IPS-15b (cell line): ENCODE measurements at regions not wholly inside any gene's neighbourhood (a gene's known extent, or its start where the extent isn't known, plus 50 kb on each side); places are given as distances from the start of the nearest gene placed in this dataset.

ENCODE experiments used
- H3K27me3 ChIP-seq: one replicate; pipeline ENCODE4 v1.6.1; 2013; ENCODE audit warnings: low read length; ENCODE audit not compliant: control insufficient read depth, insufficient read depth
- H3K36me3 ChIP-seq: one replicate; pipeline ENCODE4 v1.6.1; 2013; ENCODE audit warnings: low read length; ENCODE audit not compliant: control insufficient read depth, insufficient read depth
- H3K4me1 ChIP-seq: one replicate; pipeline ENCODE4 v1.6.1; 2013; ENCODE audit warnings: mild to moderate bottlenecking, low read length; ENCODE audit not compliant: control insufficient read depth, insufficient read depth
- H3K4me3 ChIP-seq: one replicate; pipeline ENCODE4 v1.5.1; 2013; ENCODE audit warnings: low read depth, low read length
- H3K9ac ChIP-seq: one replicate; pipeline ENCODE4 v1.6.1; 2013; ENCODE audit warnings: low read depth, mild to moderate bottlenecking, low read length
- H3K9me3 ChIP-seq: one replicate; pipeline ENCODE4 v1.6.1; 2013; ENCODE audit warnings: mild to moderate bottlenecking, low read length; ENCODE audit not compliant: control insufficient read depth, insufficient read depth

DNA sequence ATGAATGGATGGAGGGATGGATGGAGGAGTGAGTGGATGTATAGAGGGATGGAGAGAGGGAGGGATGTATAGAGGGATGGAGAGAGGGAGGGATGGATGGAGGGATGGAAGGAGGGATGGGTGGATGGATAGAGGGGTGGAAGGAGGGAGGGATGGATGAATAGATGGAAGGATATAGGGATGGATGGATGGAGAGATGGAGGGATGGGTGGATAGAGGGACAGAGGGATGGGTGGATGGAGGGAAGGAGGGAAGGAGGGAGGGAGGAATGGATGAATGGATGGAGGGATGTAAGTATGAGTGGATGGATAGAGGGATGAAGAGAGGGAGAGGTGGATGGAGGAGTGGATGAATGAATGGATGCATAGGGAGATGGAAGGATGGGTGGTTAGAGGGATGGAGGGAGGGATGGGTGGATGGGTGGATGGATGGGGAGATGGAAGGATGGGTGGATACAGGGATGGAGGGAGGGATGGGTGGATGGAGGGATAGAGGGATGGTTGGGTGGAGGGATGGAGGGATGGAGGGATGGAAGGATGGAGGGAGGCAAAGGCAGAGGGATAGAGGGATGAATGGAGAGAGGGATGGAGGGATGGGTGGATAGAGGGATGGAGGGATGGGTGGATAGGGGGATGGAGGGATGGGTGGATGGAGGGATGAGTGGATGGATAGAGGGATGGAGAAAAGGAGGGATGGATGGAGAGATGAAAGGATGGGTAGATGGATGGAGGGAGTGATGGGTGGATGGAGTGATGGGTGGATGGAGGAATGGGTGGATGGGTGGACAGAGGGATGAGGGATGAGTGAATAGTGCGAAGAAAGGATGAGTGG, 313.8 kb downstream of the UACA start:
- Histone ChIP-seq H3K4me1 (peaks cover 6% of the 10 kb centered on the region), H3K9ac (no peak overlapping the region), H3K27me3 (peaks cover 17% of the 10 kb centered on the region), H3K36me3 (no peaks in the 10 kb centered on the region), H3K4me3 (no peak overlapping the region), H3K9me3 (no peaks in the 10 kb centered on the region)

DNA sequence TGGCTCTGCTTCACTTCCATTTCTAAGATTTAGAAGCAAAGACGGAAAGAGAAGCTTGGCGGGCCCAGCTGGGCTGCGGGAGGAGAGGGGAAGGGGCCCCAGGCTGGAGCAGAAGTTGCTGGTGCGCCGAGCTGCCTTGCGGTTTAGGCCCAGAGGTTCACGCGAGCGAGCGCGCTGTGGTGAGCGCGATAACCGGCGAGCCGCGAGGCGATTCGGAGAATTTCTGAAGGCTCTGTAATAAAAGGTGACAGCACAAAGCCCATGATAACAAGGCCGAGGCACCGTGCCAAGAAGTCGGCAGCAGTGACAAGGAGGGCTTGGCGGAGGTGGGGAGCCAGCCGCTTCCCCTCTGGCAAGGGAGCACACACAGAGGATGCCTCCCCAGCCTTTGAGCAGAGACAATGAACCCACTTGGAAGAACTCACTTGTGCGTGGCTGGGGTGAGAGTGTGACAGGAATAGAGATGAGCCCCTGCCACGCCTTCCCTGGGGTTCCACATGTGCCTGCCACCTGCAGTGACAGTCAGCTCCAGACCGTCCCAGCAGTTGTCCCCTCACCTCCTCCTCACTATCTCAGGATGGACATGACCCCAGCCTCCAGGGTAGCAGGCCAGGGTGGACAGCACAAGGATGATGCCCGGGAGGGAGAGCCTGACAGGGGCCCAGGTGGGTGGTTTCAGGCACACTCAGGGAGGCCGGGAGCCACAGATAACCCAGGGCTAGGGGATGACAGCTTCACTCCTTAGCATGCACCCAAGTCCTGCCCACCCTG, 315.2 kb downstream of the UACA start:
- Histone ChIP-seq H3K9ac (no peak overlapping the region), H3K4me3 (no peak overlapping the region)

DNA sequence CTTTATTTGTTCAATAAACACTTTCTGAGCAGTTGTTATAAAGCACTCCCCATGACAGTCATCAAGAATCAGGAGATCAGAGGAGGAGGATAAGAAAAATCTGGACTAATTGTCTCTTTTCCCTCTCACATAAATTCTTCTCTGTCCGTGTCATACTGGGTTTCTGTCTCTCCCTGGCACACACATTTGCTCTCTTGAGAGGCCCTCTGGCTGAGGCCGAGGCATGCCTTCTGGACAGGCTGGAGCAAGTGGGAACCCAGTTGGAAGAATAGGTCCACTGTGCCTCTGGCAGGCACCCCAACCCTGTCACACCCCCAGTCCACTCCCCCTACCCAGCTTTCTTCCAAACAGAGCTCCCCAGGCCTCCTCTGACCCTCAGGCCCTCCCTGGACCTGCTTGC, 315.8 kb downstream of the UACA start:
- Histone ChIP-seq H3K9me3 (no peaks in the 10 kb centered on the region), H3K36me3 (no peaks in the 10 kb centered on the region), H3K9ac (no peak overlapping the region), H3K4me1 (peaks cover 11% of the 10 kb centered on the region), H3K4me3 (no peak overlapping the region), H3K27me3 (peaks cover 17% of the 10 kb centered on the region)

More for the DNA sequence above, 315.2 kb downstream of the UACA start:
- peaks cover 11% of the 10 kb centered on the region for H3K4me1 ChIP-seq
- H3K27me3 ChIP-seq: peaks cover 17% of the 10 kb centered on the region
- H3K36me3 ChIP-seq: no peaks in the 10 kb centered on the region
- H3K9me3 ChIP-seq: no peaks in the 10 kb centered on the region

DNA sequence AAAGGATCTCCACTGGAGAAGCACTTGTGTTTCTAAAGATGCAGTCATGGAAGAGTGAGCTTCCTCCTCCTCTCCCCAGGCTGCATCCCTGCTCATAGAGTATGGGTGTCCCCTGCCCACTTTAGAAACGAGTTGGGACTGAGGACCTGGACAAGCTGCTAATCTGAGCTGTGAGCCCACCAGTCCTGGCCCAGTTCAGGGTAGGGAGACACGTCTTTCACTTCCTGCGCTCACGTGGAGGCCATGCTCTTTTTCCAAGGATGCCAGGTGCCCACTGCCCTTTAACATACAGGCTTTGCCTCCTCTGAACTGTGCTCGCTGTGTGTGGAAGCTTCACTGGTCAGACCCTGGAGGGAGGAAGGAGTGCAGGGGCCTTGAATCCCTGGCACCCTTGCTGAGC, 316.3 kb downstream of the UACA start:
- H3K9me3 ChIP-seq: no peaks in the 10 kb centered on the region

DNA sequence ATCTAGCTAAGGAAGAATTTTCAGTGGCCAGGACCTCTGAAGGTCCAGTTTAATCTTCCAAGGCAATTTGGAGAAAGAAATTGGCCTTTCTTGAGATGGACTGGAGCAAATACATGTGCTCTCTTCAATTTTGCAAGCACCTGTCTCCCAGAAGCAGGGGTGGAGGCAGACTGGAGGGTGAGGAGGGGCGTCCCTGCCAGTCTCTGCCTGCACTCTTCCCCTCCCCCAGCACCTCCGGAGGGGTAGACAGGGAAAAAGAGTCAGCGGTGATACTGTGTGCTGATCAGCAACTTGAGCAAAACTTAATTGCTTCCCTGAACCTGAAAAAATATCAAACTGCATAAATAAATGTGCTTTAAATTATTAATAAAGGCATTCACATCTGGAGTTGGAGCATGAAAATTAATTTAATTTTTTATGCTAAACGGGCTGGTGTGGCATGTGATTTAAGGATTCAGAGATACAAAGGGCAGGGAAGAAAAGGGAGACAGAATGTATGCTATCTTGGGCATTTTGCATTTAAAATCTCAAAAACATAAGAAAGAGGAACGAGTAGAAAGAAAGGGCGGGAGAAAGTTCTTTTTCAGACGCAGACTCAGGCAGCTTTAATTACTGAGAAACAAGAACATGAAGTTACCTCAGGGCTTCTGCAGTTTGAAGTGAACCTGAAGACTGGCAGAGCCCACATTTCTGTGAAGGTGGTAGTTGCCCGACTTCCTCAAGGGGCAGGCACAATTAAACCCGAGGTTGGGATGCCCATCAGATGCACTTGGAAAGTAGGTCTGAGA, 319.7 kb downstream of the UACA start:
- Histone ChIP-seq H3K4me1 (peaks cover 7% of the 10 kb centered on the region), H3K9me3 (no peaks in the 10 kb centered on the region)

More for the DNA sequence above, 316.3 kb downstream of the UACA start:
- Histone ChIP-seq H3K4me1 (peaks cover 11% of the 10 kb centered on the region), H3K4me3 (no peak overlapping the region), H3K27me3 (peaks cover 17% of the 10 kb centered on the region), H3K9ac (no peak overlapping the region), H3K36me3 (no peaks in the 10 kb centered on the region)

DNA sequence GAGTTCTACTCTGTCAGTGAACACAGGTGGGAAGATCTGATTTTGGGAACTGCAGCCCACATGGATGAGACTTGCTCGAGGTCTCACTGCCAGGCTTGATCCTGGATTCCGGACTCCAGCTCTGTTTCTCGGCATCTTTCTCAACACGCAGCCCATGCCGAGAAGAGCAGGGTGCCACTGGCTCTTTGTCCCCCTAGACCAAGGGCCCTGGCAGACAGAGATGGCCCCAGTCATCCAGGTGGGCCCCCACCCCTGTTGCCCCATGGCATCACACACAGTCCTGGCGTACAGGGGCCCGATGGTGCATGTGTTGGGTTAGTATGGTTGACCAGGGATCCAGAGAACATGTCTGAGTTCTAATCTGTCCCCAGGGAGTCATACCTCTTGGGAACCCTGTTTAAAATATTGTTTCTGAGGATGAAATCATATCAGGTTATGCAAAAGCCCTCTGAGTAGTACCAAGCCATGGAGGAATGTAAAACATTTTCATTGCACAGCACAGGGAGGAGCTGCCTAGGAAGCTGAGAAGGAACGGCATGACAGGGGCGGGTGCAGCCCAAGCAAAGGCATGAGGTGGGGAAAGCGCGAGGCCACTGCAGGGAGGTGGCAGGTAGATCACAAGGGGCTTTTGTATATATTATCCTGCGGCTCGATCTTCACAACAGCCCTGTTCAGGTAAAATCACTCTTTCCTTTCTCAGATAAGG, 320.6 kb downstream of the UACA start:
- peaks cover 8% of the 10 kb centered on the region for H3K27me3 ChIP-seq
- H3K4me3 ChIP-seq: no peak overlapping the region
- no peak overlapping the region for H3K9ac ChIP-seq
- H3K36me3 ChIP-seq: no peaks in the 10 kb centered on the region
- H3K4me1 ChIP-seq: peaks cover 7% of the 10 kb centered on the region
- no peaks in the 10 kb centered on the region for H3K9me3 ChIP-seq

More for the DNA sequence above, 319.7 kb downstream of the UACA start:
- Histone ChIP-seq H3K4me3 (no peak overlapping the region), H3K27me3 (peaks cover 8% of the 10 kb centered on the region), H3K9ac (no peak overlapping the region), H3K36me3 (no peaks in the 10 kb centered on the region)

DNA sequence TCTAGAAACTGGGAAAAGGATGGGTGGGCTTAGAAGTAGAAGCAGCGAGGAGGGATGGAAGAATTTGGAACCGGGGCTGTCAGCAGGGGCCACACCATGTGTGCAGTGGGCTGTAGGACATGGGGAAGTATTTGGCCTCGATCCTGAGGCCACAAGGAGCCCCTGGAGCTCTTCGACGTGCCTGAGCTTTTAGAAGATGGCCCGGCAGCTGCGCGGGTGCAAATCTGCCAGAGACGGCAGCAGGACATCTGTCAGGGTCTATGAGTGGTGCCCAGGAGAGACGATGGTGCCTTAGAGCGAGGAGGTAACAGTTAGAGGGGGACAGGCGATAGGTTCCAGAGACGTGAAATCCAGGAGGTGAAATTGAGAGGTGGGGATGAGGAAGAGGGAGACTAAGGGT, 321.1 kb downstream of the UACA start:
- H3K9ac ChIP-seq: no peak overlapping the region
- H3K4me1 ChIP-seq: peaks cover 5% of the 10 kb centered on the region
- H3K27me3 ChIP-seq: peaks cover 4% of the 10 kb centered on the region
- no peak overlapping the region for H3K4me3 ChIP-seq
- H3K9me3 ChIP-seq: no peaks in the 10 kb centered on the region
- H3K36me3 ChIP-seq: no peaks in the 10 kb centered on the region

DNA sequence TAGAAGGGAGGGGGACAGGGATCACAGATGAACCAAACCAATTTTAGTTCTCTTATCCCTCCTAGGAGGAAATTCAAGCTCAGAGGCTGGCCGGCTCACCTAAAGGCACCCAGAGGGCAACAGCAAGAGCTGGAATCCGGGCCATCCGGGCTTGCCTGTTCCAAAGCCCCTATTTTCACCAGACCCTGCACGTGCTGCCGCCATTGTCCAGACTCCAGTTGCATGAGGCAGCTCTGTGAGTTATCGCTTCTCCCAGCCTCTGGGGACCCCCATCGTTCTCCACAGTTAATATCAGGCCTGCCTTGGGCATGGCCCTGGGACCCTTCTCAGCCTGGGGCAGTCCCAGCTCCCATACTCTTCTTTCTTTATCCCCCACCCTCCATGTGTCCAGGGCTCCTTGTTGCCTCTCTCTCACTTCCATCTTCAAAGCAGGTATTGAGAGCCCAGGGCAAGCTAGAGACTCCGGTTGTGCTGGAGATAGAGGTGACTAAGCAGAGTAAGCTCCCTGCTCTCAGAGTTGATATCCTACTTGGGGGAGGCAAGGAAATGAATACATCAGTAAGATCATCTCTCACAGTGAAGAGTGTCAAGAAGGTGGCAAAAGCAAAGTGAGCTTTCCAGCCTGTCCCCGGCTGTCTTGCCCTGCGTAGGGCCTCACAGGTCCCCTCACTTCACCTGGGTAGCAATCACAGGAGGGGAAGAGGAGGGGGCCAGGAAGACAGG, 322.8 kb downstream of the UACA start:
- Histone ChIP-seq H3K27me3 (no peaks in the 10 kb centered on the region), H3K36me3 (no peaks in the 10 kb centered on the region), H3K4me1 (peaks cover 5% of the 10 kb centered on the region), H3K9ac (no peak overlapping the region), H3K9me3 (no peaks in the 10 kb centered on the region), H3K4me3 (no peak overlapping the region)

DNA sequence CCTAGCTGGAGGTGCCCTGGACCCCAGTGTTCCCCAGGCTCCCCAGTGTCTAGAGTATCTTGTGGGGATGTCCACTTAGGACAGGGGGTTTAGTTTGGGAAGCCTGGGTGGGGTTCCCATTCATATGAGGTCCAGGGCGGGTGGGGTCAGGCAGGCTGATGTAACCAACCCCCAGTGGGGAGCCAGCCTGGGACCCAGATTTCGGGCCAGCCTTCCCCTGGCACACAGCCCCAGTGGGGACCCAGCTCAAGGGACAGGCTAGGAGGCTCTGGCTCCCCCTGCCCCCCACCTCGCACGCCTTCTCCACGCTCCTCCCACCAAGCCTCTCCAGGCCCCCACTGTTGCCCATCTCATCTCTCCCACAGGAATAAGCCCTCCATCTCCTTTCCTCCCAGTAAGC, 323.5 kb downstream of the UACA start:
- Histone ChIP-seq H3K4me3 (no peak overlapping the region), H3K4me1 (peaks cover 9% of the 10 kb centered on the region), H3K9me3 (no peaks in the 10 kb centered on the region), H3K9ac (no peak overlapping the region), H3K36me3 (no peaks in the 10 kb centered on the region), H3K27me3 (no peaks in the 10 kb centered on the region)

DNA sequence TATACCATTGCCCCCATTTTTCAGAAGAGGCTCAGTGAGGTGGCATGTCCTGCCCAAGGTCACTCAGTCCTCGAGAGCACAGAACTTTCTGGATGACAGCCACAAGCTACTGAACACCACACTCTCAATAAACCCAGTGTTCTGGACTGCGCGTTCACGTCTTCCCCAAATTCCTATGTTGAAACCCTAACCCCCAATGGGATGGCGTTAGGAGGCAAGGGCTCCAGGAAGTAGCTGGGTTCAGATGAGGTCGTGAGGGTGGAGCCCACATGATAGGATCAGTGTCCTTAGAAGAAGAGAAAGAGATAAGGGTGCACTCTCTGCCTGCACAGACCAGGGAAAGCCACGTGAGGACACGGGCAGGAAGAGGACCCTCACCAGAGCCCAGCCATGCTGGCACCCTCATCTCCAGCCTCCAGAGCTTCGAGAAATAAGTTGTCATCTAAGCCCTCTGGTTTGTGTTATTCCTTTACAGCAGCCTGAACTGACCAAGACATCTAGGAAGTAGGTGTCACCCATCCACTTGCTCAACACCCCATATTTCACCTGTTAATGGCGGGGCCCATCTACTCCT, 324.0 kb downstream of the UACA start:
- H3K27me3 ChIP-seq: no peaks in the 10 kb centered on the region
- H3K36me3 ChIP-seq: no peaks in the 10 kb centered on the region
- no peak overlapping the region for H3K4me3 ChIP-seq
- no peak overlapping the region for H3K9ac ChIP-seq
- no peaks in the 10 kb centered on the region for H3K9me3 ChIP-seq
- H3K4me1 ChIP-seq: peaks cover 9% of the 10 kb centered on the region
